ENCODE measurements at regions not wholly inside any gene's neighbourhood (a gene's known extent, or its start where the extent isn't known, plus 50 kb on each side); places are given as distances from the start of the nearest gene placed in this dataset.

- no peak for DNase-seq
Observed at GRCh38 chr15:97410897-97411575, 549.5 kb upstream of the ARRDC4 start.

- DNase-seq: no peak
Observed at GRCh38 chr15:97420130-97420529, 540.4 kb upstream of the ARRDC4 start.

- no peak for DNase-seq
Observed at GRCh38 chr15:97425596-97425995, 534.9 kb upstream of the ARRDC4 start.

GRCh38 chr15:97443101-97443500 lies 517.4 kb upstream of the ARRDC4 start:
- no peak for DNase-seq

- no peak for DNase-seq
Observed at GRCh38 chr15:97446138-97446537, 514.4 kb upstream of the ARRDC4 start.

GRCh38 chr15:97456521-97457202 lies 503.8 kb upstream of the ARRDC4 start:
- DNase-seq: no peak

- DNase-seq: no peak
Observed at GRCh38 chr15:97457203-97457847, 503.2 kb upstream of the ARRDC4 start.

- no peak for DNase-seq
Observed at GRCh38 chr15:97459771-97460170, 500.7 kb upstream of the ARRDC4 start.

GRCh38 chr15:97461226-97461625 lies 499.3 kb upstream of the ARRDC4 start:
- no peak for DNase-seq

GRCh38 chr15:97463696-97464095 lies 496.8 kb upstream of the ARRDC4 start:
- DNase-seq: no peak

GRCh38 chr15:97470417-97470816 lies 490.1 kb upstream of the ARRDC4 start:
- no peak for DNase-seq

- no peak for DNase-seq
Observed at GRCh38 chr15:97473627-97474026, 486.9 kb upstream of the ARRDC4 start.

- DNase-seq: no peak
Observed at GRCh38 chr15:97479957-97480356, 480.5 kb upstream of the ARRDC4 start.

GRCh38 chr15:97482521-97482920 lies 478.0 kb upstream of the ARRDC4 start:
- DNase-seq: no peak

- DNase-seq: no peak
Observed at GRCh38 chr15:97483232-97483631, 477.3 kb upstream of the ARRDC4 start.

- DNase-seq: no peak
Observed at GRCh38 chr15:97490429-97490828, 470.1 kb upstream of the ARRDC4 start.

- no peak for DNase-seq
Observed at GRCh38 chr15:97501291-97501690, 459.2 kb upstream of the ARRDC4 start.

- DNase-seq: no peak
Observed at GRCh38 chr15:97502038-97502437, 458.5 kb upstream of the ARRDC4 start.

GRCh38 chr15:97504031-97504792 lies 456.3 kb upstream of the ARRDC4 start:
- DNase-seq: no peak

GRCh38 chr15:97517737-97518136 lies 442.8 kb upstream of the ARRDC4 start:
- no peak for DNase-seq

- no peak for DNase-seq
Observed at GRCh38 chr15:97520689-97521088, 439.8 kb upstream of the ARRDC4 start.

GRCh38 chr15:97521381-97522285 lies 438.9 kb upstream of the ARRDC4 start:
- DNase-seq: no peak
